MCF 10A (cell line): ENCODE measurements at regions not wholly inside any gene's neighbourhood (a gene's known extent, or its start where the extent isn't known, plus 50 kb on each side); places are given as distances from the start of the nearest gene placed in this dataset.
A peak's percentile ranks its signal among the peaks of the same experiment; 100 is the strongest.

ENCODE experiments used
- BruUV-seq: library from RNA; stranded (reverse); fragments of 400-500 nt; replicated peaks from 2 replicates; lab custom pipeline; 2021; lab: Mats Ljungman, UMichigan
- CTCF ChIA-PET: fragments of 300-600 bp; sonication (Branson Sonifier 250); formaldehyde crosslinking; extraction: SDS; loops from one replicate; lab custom pipeline; 2021; ENCODE audit warnings: antibody characterized with exemption, inconsistent platforms; lab: Yijun Ruan, JAX
- POLR2A ChIA-PET: fragments of 300-600, 350-650 bp; sonication (Branson Sonifier 250); formaldehyde crosslinking; extraction: SDS; loops from one replicate; lab custom pipeline; 2020; ENCODE audit warnings: antibody characterized with exemption, inconsistent platforms; lab: Yijun Ruan, JAX
- DNase-seq: peaks from one replicate; pipeline ENCODE4 v3.0.0-alpha.2; 2018; ENCODE audit not compliant: unreplicated experiment
- H3K27ac Mint-ChIP-seq: one replicate; pipeline ENCODE4 v1.8.0; 2022; ENCODE audit warnings: mild to moderate bottlenecking, low read depth, mixed read lengths; ENCODE audit not compliant: unreplicated experiment
- H3K27me3 Mint-ChIP-seq: one replicate; pipeline ENCODE4 v1.8.0; 2022; ENCODE audit warnings: mixed read lengths; ENCODE audit not compliant: insufficient read depth, unreplicated experiment
- H3K36me3 Mint-ChIP-seq: one replicate; pipeline ENCODE4 v1.8.0; 2022; ENCODE audit warnings: mild to moderate bottlenecking, moderate library complexity, mixed read lengths; ENCODE audit not compliant: insufficient read depth, unreplicated experiment
- H3K4me1 Mint-ChIP-seq: one replicate; pipeline ENCODE4 v1.8.0; 2022; ENCODE audit warnings: mixed read lengths; ENCODE audit not compliant: insufficient read depth, unreplicated experiment
- H3K4me3 Mint-ChIP-seq: one replicate; pipeline ENCODE4 v1.8.0; 2022; ENCODE audit warnings: mild to moderate bottlenecking, moderate library complexity, mixed read lengths; ENCODE audit not compliant: unreplicated experiment
- H3K9me3 Mint-ChIP-seq: one replicate; pipeline ENCODE4 v1.8.0; 2022; ENCODE audit warnings: mixed read lengths; ENCODE audit not compliant: unreplicated experiment
- intact Hi-C: fragments of 100-400 bp; cut with micrococcal nuclease; formaldehyde crosslinking; loops from 2 replicates; pipeline ENCODE4 v1.14.1; 2022
- TF ChIP-seq, protein P1 (sequence below): fragments of 200-600 bp; IDR thresholded peaks from one replicate; pipeline ENCODE4 v1.8.0; 2022; ENCODE audit warnings: antibody characterized with exemption, mild to moderate bottlenecking; ENCODE audit not compliant: unreplicated experiment

GRCh38 chr21:24265987-24266386 is 1341.3 kb downstream of the MRPL39 start:
- H3K4me3 Mint-ChIP-seq = no peak overlapping the region
- ChIA-PET CTCF (no interaction called here), POLR2A (no interaction called here)
- no TSS peak for BruUV-seq
- TF ChIP-seq, protein P1, sequence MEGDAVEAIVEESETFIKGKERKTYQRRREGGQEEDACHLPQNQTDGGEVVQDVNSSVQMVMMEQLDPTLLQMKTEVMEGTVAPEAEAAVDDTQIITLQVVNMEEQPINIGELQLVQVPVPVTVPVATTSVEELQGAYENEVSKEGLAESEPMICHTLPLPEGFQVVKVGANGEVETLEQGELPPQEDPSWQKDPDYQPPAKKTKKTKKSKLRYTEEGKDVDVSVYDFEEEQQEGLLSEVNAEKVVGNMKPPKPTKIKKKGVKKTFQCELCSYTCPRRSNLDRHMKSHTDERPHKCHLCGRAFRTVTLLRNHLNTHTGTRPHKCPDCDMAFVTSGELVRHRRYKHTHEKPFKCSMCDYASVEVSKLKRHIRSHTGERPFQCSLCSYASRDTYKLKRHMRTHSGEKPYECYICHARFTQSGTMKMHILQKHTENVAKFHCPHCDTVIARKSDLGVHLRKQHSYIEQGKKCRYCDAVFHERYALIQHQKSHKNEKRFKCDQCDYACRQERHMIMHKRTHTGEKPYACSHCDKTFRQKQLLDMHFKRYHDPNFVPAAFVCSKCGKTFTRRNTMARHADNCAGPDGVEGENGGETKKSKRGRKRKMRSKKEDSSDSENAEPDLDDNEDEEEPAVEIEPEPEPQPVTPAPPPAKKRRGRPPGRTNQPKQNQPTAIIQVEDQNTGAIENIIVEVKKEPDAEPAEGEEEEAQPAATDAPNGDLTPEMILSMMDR = no peak
- no peaks in the 10 kb centered on the region for H3K27me3 Mint-ChIP-seq
- H3K36me3 Mint-ChIP-seq = no peaks in the 10 kb centered on the region
- peaks cover 12% of the 10 kb centered on the region for H3K9me3 Mint-ChIP-seq
- intact Hi-C loops = no loop called here
- no peak overlapping the region for H3K27ac Mint-ChIP-seq
- H3K4me1 Mint-ChIP-seq = peaks cover 5% of the 10 kb centered on the region
- no peak for DNase-seq

DNA sequence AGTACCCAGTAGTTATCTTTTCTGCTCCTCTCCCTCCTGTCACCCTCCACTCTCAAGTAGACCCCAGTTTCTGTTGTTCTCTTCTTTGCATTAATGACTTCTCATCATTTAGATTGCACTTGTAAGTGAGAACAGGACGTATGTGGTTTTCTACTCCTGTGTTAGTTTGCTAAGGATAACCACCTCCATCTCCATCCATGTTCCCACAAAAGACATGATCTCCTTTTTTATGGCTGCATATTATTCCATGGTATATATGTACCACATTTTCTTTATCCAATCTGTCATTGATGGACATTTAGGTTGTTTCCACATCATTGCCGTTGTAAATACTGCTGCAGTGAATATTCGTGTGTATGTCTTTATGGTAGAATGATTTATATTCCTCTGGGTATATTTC is 1346.5 kb downstream of the MRPL39 start:
- BruUV-seq = no TSS peak
- intact Hi-C loops = no loop called here
- TF ChIP-seq, protein P1 = no peak

DNA sequence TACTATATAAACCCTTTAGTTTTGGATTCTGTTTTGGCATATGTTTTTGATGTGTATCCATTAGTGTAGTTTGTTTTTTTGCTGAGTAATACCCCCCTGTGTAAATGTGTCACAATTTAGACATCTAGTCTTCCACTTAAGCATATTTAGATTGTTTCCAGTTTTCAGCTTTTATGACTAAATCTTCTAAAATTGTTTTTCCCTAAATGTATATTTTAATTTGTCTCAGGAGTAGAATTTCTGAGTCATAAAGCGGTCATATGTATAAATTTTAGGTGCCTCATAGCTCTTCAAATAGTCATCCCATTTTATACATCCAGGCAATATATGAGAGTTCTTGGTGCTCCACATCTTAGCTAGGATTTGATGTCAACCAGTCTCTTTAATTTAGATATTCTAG is 1348.0 kb downstream of the MRPL39 start:
- TF ChIP-seq, protein P1 = no peak
- Mint-ChIP-seq H3K27me3 (no peaks in the 10 kb centered on the region), H3K4me3 (no peak overlapping the region), H3K36me3 (no peaks in the 10 kb centered on the region), H3K27ac (no peak overlapping the region), H3K9me3 (no peaks in the 10 kb centered on the region), H3K4me1 (no peaks in the 10 kb centered on the region)
- DNase-seq = peak; percentile 5
- BruUV-seq = no TSS peak
- ChIA-PET POLR2A (no interaction called here), CTCF (no interaction called here)
- intact Hi-C loops = no loop called here

More for the DNA sequence above, 1346.5 kb downstream of the MRPL39 start:
- H3K27me3 Mint-ChIP-seq = no peaks in the 10 kb centered on the region
- no peaks in the 10 kb centered on the region for H3K4me1 Mint-ChIP-seq
- CTCF ChIA-PET = no interaction called here
- H3K27ac Mint-ChIP-seq = no peak overlapping the region
- DNase-seq = no peak
- no peaks in the 10 kb centered on the region for H3K36me3 Mint-ChIP-seq
- no peak overlapping the region for H3K4me3 Mint-ChIP-seq
- POLR2A ChIA-PET = no interaction called here
- H3K9me3 Mint-ChIP-seq = no peaks in the 10 kb centered on the region

- no peaks in the 10 kb centered on the region for H3K36me3 Mint-ChIP-seq
- H3K27me3 Mint-ChIP-seq = no peaks in the 10 kb centered on the region
- intact Hi-C loops = no loop called here
- H3K4me3 Mint-ChIP-seq = no peak overlapping the region
- CTCF ChIA-PET = no interaction called here
- H3K4me1 Mint-ChIP-seq = no peaks in the 10 kb centered on the region
- H3K27ac Mint-ChIP-seq = no peak overlapping the region
- H3K9me3 Mint-ChIP-seq = no peaks in the 10 kb centered on the region
- POLR2A ChIA-PET = no interaction called here
- DNase-seq = no peak
- no TSS peak for BruUV-seq
- TF ChIP-seq, protein P1 = no peak
Measured at GRCh38 chr21:24255591-24255990, 1351.7 kb downstream of the MRPL39 start.
